Nephron (organoid): ENCODE measurements at regions not wholly inside any gene's neighbourhood (a gene's known extent, or its start where the extent isn't known, plus 50 kb on each side); places are given as distances from the start of the nearest gene placed in this dataset.
"Not testable (repeated sequence)": the region's sequence is repeated elsewhere in the genome, so short reads cannot be mapped to it uniquely, and the experiment has no call there.

Experiments used
- H3K27ac Mint-ChIP-seq, 3 experiments: 2 replicates each; pipeline ENCODE4 v1.8.0; 2020; ENCODE audit warnings: mixed read lengths in 3 of 3, mild to moderate bottlenecking in 2 of 3, moderate library complexity in 1 of 3
- H3K27me3 Mint-ChIP-seq: 2 replicates; pipeline ENCODE4 v1.8.0; 2021; ENCODE audit warnings: low read depth, mild to moderate bottlenecking, moderate library complexity, mixed read lengths
- H3K36me3 Mint-ChIP-seq: 2 replicates; pipeline ENCODE4 v1.8.0; 2020; ENCODE audit warnings: low read depth, mixed read lengths
- H3K4me1 Mint-ChIP-seq: 2 replicates; pipeline ENCODE4 v1.8.0; 2020; ENCODE audit warnings: mixed read lengths
- H3K4me3 Mint-ChIP-seq, 3 experiments: 2 replicates each; pipeline ENCODE4 v1.8.0; 2020; ENCODE audit warnings: mild to moderate bottlenecking in 3 of 3, mixed read lengths in 3 of 3, moderate library complexity in 2 of 3
- H3K9me3 Mint-ChIP-seq: 2 replicates; pipeline ENCODE4 v1.8.0; 2020; ENCODE audit warnings: mixed read lengths
- TF ChIP-seq, protein P1 (sequence below), 3 experiments: fragments of 200-600 bp; sonication (generic); IDR thresholded peaks; one replicate each; pipeline ENCODE4 v1.5.0; 2021; ENCODE audit warnings: antibody characterized with exemption in 3 of 3; ENCODE audit not compliant: unreplicated experiment in 3 of 3

DNA sequence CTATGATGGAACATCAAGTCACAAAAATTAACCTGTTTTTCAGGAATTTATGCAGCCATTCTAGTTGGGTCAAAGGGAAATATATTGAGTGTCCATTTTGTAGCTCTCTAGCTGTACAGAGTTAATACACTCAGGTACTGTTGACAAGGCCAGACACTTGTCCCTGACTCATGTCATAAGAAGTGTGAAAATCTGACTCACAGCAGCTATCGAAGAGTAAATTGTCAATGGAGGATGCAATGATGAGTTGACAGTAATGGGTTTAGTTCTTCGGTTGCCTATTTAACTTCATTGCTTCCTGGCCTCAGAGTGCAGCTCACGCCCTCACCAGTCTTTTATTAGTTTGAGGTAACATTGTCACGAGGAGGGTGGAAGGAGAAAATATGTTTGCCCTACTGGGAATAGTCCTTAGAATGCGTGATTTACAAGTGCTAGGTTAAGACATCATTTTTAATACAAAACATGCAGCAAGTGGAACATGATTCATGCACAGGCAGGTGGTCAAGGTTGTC lies 255.1 kb downstream of the XPNPEP1 start:
- no peaks in the 10 kb centered on the region for H3K9me3 Mint-ChIP-seq
- H3K4me3 Mint-ChIP-seq: no peak overlapping the region
- no peaks in the 10 kb centered on the region for H3K36me3 Mint-ChIP-seq
- H3K4me1 Mint-ChIP-seq: no peaks in the 10 kb centered on the region
- H3K27ac Mint-ChIP-seq: no peak overlapping the region
- TF ChIP-seq, protein P1, sequence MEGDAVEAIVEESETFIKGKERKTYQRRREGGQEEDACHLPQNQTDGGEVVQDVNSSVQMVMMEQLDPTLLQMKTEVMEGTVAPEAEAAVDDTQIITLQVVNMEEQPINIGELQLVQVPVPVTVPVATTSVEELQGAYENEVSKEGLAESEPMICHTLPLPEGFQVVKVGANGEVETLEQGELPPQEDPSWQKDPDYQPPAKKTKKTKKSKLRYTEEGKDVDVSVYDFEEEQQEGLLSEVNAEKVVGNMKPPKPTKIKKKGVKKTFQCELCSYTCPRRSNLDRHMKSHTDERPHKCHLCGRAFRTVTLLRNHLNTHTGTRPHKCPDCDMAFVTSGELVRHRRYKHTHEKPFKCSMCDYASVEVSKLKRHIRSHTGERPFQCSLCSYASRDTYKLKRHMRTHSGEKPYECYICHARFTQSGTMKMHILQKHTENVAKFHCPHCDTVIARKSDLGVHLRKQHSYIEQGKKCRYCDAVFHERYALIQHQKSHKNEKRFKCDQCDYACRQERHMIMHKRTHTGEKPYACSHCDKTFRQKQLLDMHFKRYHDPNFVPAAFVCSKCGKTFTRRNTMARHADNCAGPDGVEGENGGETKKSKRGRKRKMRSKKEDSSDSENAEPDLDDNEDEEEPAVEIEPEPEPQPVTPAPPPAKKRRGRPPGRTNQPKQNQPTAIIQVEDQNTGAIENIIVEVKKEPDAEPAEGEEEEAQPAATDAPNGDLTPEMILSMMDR (IDR thresholded peaks at IDR 0.05; ENCODE audit: unreplicated experiment in 3 of 3): no peak
- H3K27me3 Mint-ChIP-seq: peaks cover 4% of the 10 kb centered on the region

DNA sequence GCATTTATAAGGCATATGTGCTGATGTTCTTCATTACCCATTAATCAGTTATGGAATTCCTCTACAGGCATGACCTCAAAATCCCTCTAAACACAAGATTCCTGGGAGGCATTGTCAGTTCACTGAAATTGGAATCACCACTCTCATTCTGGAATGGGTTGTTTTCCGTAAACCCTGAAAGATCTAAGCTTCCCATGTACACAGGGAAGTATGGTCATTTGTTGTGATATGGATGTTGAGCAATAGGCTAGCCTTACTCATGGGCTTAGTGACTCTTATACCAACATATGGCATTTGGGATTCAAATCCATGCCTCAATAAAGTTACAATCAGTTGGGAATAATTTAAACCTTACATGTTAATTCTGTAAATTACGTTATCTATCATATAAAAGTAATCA lies 258.0 kb downstream of the XPNPEP1 start:
- no peaks in the 10 kb centered on the region for H3K36me3 Mint-ChIP-seq
- no peaks in the 10 kb centered on the region for H3K4me1 Mint-ChIP-seq
- peaks cover under 1% of the 10 kb centered on the region for H3K9me3 Mint-ChIP-seq
- no peak overlapping the region for H3K27ac Mint-ChIP-seq
- TF ChIP-seq, protein P1 (IDR thresholded peaks at IDR 0.05; ENCODE audit: unreplicated experiment in 3 of 3): no peak
- H3K27me3 Mint-ChIP-seq: peaks cover 9% of the 10 kb centered on the region
- H3K4me3 Mint-ChIP-seq: no peak overlapping the region

DNA sequence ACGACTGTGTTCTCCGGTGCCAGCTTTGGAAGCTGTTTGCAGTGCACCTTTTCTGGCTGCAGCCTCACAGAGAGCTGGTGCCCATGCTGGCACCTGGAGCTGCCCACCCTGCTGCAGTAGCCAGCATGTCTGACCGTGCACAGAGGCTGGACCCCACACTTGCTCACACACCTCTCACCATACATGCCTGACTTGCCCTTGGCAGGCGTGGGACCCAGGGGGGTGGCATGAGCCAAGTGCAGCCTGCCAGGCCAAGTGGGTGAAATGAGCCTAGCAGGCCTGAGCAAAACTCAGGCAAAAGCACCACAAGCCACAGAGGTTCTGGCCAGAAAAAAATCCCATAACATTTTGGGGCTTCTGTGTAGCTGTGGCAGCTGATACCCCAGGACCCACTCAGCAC lies 258.8 kb downstream of the XPNPEP1 start:
- TF ChIP-seq, protein P1 (IDR thresholded peaks at IDR 0.05; ENCODE audit: unreplicated experiment in 3 of 3): no peak
- Mint-ChIP-seq H3K27me3 (peaks cover 9% of the 10 kb centered on the region), H3K4me1 (no peaks in the 10 kb centered on the region), H3K9me3 (peaks cover 6% of the 10 kb centered on the region), H3K4me3 (no peak overlapping the region), H3K36me3 (no peaks in the 10 kb centered on the region), H3K27ac (no peak overlapping the region)

DNA sequence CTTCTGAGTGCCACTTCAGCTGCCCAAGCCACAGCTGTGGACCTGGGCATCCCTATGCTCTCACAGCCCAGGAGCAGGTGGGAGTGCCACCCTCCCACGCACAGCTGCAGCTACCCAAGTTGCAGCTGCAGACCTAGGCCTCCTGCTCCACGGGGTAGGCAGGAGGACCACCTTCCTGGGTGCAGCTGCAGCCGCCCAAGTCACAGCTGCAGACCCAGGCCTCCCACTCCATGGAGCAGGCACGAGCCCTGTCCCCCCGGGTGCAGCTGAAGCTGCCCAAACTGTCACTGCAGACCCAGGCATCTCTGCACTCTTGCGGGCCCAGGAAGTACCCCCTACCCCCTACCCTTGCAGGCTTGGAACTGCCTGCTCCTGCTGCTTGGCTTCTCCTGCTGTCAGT lies 260.2 kb downstream of the XPNPEP1 start:
- Mint-ChIP-seq H3K36me3 (no peaks in the 10 kb centered on the region), H3K27me3 (peaks cover 9% of the 10 kb centered on the region), H3K27ac (no peak overlapping the region), H3K4me3 (no peak overlapping the region), H3K9me3 (peaks cover 6% of the 10 kb centered on the region), H3K4me1 (no peaks in the 10 kb centered on the region)
- TF ChIP-seq, protein P1 (IDR thresholded peaks at IDR 0.05; ENCODE audit: unreplicated experiment in 3 of 3): no peak

DNA sequence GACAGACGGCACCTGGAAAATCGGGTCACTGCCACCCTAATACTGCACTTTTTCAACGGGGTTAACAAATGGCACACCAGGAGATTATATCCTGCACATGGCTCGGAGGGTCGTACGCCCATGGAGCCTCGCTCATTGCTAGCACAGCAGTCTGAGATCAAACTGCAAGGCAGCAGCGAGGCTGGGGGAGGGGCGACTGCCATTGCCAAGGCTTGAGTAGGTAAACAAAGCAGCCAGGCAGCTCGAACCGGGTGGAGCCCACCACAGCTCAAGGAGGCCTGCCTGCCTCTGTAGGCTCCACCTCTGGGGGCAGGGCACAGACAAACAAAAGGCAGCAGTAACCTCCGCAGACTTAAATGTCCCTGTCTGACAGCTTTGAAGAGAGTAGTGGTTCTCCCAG lies 270.7 kb downstream of the XPNPEP1 start:
- H3K4me3 Mint-ChIP-seq, H3K36me3 Mint-ChIP-seq, H3K27ac Mint-ChIP-seq, H3K4me1 Mint-ChIP-seq, H3K27me3 Mint-ChIP-seq: not testable (repeated sequence)
- peaks cover 22% of the 10 kb centered on the region for H3K9me3 Mint-ChIP-seq

DNA sequence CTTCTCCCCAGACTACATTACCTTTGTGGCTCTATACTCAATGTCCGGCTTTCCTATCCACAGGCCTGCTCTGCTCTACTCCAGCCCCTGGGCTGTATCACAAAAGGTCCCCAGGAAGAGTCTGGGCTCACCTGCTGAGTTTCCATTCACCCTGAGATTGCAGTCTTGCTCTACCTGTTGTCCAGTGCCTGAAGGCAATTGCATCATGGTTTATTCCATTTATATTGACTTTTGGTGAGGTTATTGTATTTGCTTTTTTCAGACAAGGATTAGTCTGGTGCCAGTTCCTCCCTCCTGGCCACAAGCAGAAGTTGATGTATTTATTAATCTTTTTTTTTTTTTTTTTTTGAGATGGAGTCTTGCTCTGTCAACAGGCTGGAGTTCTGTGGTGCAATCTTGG lies 273.1 kb downstream of the XPNPEP1 start:
- Mint-ChIP-seq H3K4me3 (no peak overlapping the region), H3K27ac (no peak overlapping the region), H3K9me3 (peaks cover 18% of the 10 kb centered on the region), H3K36me3 (no peaks in the 10 kb centered on the region), H3K27me3 (peaks cover 5% of the 10 kb centered on the region), H3K4me1 (no peaks in the 10 kb centered on the region)
- TF ChIP-seq, protein P1 (IDR thresholded peaks at IDR 0.05; ENCODE audit: unreplicated experiment in 3 of 3): no peak
